GM18907 (cell line): ENCODE measurements at regions not wholly inside any gene's neighbourhood (a gene's known extent, or its start where the extent isn't known, plus 50 kb on each side); places are given as distances from the start of the nearest gene placed in this dataset.
"Not testable (repeated sequence)": the region's sequence is repeated elsewhere in the genome, so short reads cannot be mapped to it uniquely, and the experiment has no call there.

Experiments used
- ATAC-seq: cut with Tn5 transposase; IDR thresholded peaks from one replicate; pipeline ENCODE4 v1.9.1; 2021; ENCODE audit warnings: mild to moderate bottlenecking, moderate library complexity; ENCODE audit not compliant: unreplicated experiment

- not testable (repeated sequence) for ATAC-seq
These were observed 52.3 kb upstream of the MARK1 start for GRCh38 chr1:220475608-220476007.

GRCh38 chr1:220475141-220475540, 52.8 kb upstream of the MARK1 start:
- ATAC-seq, result not testable (repeated sequence)

- no peak for ATAC-seq
These were observed 54.5 kb upstream of the MARK1 start for GRCh38 chr1:220473440-220473839.

- no peak for ATAC-seq
These were observed 65.2 kb upstream of the MARK1 start for GRCh38 chr1:220462752-220463151.

- no peak for ATAC-seq
These were observed 69.0 kb upstream of the MARK1 start for GRCh38 chr1:220458936-220459335.

- no peak for ATAC-seq
These were observed 69.9 kb upstream of the MARK1 start for GRCh38 chr1:220457957-220458609.

- no peak for ATAC-seq
These were observed 72.4 kb upstream of the MARK1 start for GRCh38 chr1:220455559-220455958.

- no peak for ATAC-seq
These were observed 73.7 kb upstream of the MARK1 start for GRCh38 chr1:220454155-220454777.

GRCh38 chr1:220453371-220453770, 74.6 kb upstream of the MARK1 start:
- no peak for ATAC-seq

GRCh38 chr1:220451532-220451931, 76.4 kb upstream of the MARK1 start:
- ATAC-seq, result no peak

- no peak for ATAC-seq
These were observed 77.0 kb upstream of the MARK1 start for GRCh38 chr1:220450927-220451326.

- ATAC-seq, result peak; percentile 71
These were observed 79.7 kb upstream of the MARK1 start for GRCh38 chr1:220448217-220448616.

GRCh38 chr1:220444586-220444985, 83.3 kb upstream of the MARK1 start:
- not testable (repeated sequence) for ATAC-seq

GRCh38 chr1:220441211-220441610, 86.7 kb upstream of the MARK1 start:
- ATAC-seq, result no peak

GRCh38 chr1:220438741-220439140, 89.2 kb upstream of the MARK1 start:
- no peak for ATAC-seq

- ATAC-seq, result no peak
These were observed 95.5 kb upstream of the MARK1 start for GRCh38 chr1:220432408-220432807.

GRCh38 chr1:220431554-220432239, 96.2 kb upstream of the MARK1 start:
- no peak for ATAC-seq

GRCh38 chr1:220430586-220430985, 97.3 kb upstream of the MARK1 start:
- ATAC-seq, result no peak

GRCh38 chr1:220430059-220430458, 97.9 kb upstream of the MARK1 start:
- ATAC-seq, result no peak

GRCh38 chr1:220426989-220427388, 100.9 kb upstream of the MARK1 start:
- no peak for ATAC-seq

- ATAC-seq, result no peak
These were observed 102.1 kb upstream of the MARK1 start for GRCh38 chr1:220425852-220426251.

- no peak for ATAC-seq
These were observed 106.4 kb upstream of the MARK1 start for GRCh38 chr1:220421508-220421907.
